GM12864 (cell line): ENCODE measurements at regions not wholly inside any gene's neighbourhood (a gene's known extent, or its start where the extent isn't known, plus 50 kb on each side); places are given as distances from the start of the nearest gene placed in this dataset.

ENCODE experiments used
- DNase-seq: peaks from one replicate; pipeline ENCODE4 v3.0.0-alpha.2; 2011; ENCODE audit warnings: low read depth
- H3K4me3 ChIP-seq: 2 replicates; pipeline ENCODE4 v1.5.1; 2011; ENCODE audit warnings: mild to moderate bottlenecking, low read depth, low read length, control low read depth
- TF ChIP-seq, protein P1 (sequence below): IDR thresholded peaks from 2 replicates; pipeline ENCODE4 v1.5.1; 2011; ENCODE audit warnings: low read depth, mild to moderate bottlenecking, moderate library complexity, low read length, control low read depth, inconsistent platforms; ENCODE audit errors: missing control alignments

DNA sequence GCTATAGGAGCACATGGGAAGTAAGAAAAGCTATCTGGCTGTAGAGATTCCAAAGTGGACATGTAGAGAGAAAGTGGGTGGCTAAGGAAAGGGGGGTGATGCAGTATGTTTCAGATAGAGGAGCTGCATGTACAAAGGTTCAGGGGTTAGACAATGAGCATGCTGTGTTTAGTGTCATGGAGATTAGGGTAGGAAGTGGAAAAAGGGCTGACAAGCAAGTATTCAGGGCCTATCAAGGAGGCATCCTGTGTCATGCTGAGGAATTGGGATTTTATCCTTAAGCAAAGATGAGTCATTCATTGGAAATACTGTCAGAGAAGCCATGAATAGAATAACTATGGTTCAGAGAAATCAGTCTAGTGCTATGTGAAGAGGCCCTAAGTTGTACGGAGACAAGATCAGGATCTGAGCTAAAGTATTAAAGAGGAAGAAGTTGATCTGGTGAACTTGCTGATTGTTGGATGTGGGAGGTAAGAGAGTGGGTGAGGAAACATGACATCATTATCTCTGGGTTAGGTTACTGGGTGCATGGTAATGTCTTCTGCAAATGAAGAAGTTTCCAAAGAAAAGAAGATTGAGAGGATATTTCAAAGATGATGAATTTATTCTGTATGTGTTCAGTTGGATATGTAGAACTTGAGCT is 176.7 kb upstream of the GOLIM4 start:
- DNase-seq, result no peak
- TF ChIP-seq, protein P1, sequence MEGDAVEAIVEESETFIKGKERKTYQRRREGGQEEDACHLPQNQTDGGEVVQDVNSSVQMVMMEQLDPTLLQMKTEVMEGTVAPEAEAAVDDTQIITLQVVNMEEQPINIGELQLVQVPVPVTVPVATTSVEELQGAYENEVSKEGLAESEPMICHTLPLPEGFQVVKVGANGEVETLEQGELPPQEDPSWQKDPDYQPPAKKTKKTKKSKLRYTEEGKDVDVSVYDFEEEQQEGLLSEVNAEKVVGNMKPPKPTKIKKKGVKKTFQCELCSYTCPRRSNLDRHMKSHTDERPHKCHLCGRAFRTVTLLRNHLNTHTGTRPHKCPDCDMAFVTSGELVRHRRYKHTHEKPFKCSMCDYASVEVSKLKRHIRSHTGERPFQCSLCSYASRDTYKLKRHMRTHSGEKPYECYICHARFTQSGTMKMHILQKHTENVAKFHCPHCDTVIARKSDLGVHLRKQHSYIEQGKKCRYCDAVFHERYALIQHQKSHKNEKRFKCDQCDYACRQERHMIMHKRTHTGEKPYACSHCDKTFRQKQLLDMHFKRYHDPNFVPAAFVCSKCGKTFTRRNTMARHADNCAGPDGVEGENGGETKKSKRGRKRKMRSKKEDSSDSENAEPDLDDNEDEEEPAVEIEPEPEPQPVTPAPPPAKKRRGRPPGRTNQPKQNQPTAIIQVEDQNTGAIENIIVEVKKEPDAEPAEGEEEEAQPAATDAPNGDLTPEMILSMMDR, result no peak
- H3K4me3 ChIP-seq, result no peak overlapping the region

DNA sequence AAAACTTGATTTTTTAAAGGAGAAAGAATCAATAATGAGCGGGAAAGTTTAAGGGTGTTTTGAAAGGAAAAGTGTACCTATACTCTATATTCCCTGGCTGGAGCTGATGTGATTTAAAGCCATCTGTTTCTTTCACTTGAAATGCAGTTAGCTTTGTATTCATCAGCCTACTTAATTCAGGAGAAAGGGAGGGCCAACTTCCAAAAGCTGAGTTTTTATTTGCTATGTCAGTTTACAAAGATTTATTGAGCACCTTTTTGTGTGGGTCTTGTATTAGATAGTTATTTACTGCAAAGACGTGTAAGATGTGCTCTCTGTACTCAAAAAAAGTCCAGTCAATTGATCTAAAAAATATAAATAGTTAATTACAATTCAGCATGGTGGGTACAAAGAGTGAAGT is 176.2 kb upstream of the GOLIM4 start:
- H3K4me3 ChIP-seq, result no peak overlapping the region
- TF ChIP-seq, protein P1, result no peak
- no peak for DNase-seq

DNA sequence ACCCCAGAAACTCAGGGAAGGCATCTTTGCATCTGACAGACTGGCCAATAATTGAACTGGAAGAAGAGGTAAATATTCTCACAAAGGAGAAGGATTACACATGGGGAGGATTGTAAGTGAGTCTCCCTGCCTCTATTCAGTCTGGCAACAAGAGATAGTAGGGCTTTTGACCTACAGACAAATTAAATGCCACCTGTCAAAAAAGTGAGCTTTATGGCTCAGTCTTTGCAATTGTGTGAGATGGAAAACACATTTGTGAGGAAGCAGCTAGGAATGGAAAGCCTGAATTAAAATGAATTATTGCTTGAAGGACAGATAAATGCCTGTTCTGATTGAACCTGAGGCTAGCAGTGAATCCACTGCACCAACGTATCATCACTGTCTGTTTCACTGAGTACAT is 173.3 kb upstream of the GOLIM4 start:
- H3K4me3 ChIP-seq, result no peak overlapping the region
- TF ChIP-seq, protein P1, result no peak
- DNase-seq, result no peak

DNA sequence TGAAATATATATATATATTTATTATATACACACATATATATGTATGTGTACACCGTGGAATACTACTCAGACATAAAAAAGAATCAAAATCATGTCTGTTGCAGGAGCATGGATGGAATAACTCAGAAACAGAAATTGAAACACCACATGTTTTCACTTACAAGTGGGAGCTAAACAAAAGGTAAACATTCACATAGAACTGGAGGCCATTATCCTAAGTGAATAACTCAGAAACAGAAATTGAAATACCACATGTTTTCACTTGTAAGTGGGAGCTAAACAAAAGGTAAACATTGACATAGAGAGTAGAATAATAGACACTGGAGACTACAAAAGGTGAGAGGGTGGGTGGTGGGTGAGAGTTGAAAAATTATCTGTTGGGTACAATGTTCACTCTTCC is 171.5 kb upstream of the GOLIM4 start:
- H3K4me3 ChIP-seq, result no peak overlapping the region
- no peak for DNase-seq
- TF ChIP-seq, protein P1, result no peak

DNA sequence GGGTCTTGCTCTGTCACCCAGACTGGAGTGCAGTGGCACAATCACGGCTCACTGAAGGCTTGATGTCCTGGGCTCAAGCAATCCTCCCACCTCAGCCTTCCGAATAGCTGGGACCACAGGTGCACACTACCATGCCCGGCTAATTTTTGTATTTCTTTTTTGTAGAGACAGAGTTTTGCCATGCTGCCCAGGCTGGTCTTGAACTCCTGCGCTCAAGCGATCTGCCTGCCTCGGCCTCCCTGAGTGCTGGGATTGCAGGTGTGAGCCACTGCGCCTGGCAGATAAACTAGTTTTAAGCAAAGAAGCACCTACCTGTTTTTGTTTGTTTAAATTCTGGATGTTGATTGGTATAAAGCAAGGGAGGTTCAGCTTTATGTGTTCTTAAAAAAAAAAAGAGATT is 170.6 kb upstream of the GOLIM4 start:
- H3K4me3 ChIP-seq, result no peak overlapping the region
- DNase-seq, result no peak
- TF ChIP-seq, protein P1, result no peak

DNA sequence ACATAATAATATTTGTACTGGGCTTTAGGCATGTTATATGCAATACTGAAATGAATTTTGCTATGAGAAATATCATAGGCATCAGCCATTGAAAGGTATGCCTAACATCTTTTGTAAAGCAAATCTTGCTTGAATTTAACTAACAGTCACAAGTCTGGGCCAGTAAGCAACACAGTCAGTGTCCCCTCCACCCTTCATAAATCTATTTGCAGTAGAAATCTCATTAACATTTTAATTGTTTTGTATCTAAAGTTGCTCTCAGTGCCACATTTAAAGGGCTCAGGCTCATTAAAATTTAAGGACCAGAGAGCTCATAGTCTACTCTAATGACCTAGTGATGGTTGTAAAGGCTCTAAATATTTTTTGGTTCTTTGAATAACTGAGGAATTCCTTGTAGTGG is 167.2 kb upstream of the GOLIM4 start:
- TF ChIP-seq, protein P1, result no peak
- DNase-seq, result no peak
- H3K4me3 ChIP-seq, result no peak overlapping the region

DNA sequence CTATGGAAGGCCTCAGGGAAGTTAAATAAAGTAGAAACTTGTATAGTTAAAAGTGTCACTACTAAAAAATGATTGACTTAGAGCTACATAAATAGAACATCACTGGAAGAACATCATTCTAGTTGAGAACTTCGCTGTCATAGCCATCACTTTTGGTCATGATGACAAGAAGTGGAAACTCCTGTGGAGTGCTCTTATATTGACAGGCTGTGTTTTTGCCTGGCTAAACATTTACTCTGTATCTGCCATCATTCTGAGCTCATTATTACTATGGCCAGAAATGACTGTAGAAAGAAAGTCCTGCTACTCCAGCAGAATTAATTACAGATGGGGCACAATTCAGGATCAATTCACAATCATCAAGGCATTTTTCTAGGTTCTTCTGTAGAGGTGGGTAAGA is 165.1 kb upstream of the GOLIM4 start:
- DNase-seq, result no peak
- H3K4me3 ChIP-seq, result no peak overlapping the region
- TF ChIP-seq, protein P1, result no peak
